WTC11 (cell line): ENCODE measurements at regions not wholly inside any gene's neighbourhood (a gene's known extent, or its start where the extent isn't known, plus 50 kb on each side); places are given as distances from the start of the nearest gene placed in this dataset.

Source experiments
- ATAC-seq: fragments of 200-7000 bp; cut with Tn5 transposase; 2 replicates; pipeline ENCODE4 v1.10.0; 2021; ENCODE audit warnings: mild to moderate bottlenecking, moderate library complexity
- CTCF ChIA-PET: fragments of 300-600 bp; sonication (Branson Sonifier 250); formaldehyde crosslinking; loops from one replicate; lab custom pipeline; 2021; ENCODE audit warnings: antibody characterized with exemption; lab: Charles Lee
- POLR2A ChIA-PET: fragments of 350-600 bp; sonication (Branson Sonifier 250); formaldehyde crosslinking; loops from one replicate; lab custom pipeline; 2021; ENCODE audit warnings: antibody characterized with exemption; lab: Charles Lee
- DNase-seq: peaks from one replicate; pipeline ENCODE4 v3.0.0; 2021; ENCODE audit warnings: low spot score
- H3K27ac Mint-ChIP-seq: 2 replicates; pipeline ENCODE4 v1.8.0; 2021; ENCODE audit warnings: mixed read lengths
- H3K27me3 Mint-ChIP-seq: 2 replicates; pipeline ENCODE4 v1.8.0; 2021; ENCODE audit warnings: low read depth, mild to moderate bottlenecking, moderate library complexity, mixed read lengths
- H3K36me3 Mint-ChIP-seq: 2 replicates; pipeline ENCODE4 v1.8.0; 2021; ENCODE audit warnings: mixed read lengths
- H3K4me1 Mint-ChIP-seq: 2 replicates; pipeline ENCODE4 v1.8.0; 2022; ENCODE audit warnings: mixed read lengths
- H3K4me3 Mint-ChIP-seq: 2 replicates; pipeline ENCODE4 v1.8.0; 2021; ENCODE audit warnings: mild to moderate bottlenecking, moderate library complexity, mixed read lengths
- H3K9me3 Mint-ChIP-seq: 2 replicates; pipeline ENCODE4 v1.8.0; 2021; ENCODE audit warnings: mixed read lengths
- CREM ChIP-seq: sonication (generic); formaldehyde crosslinking; IDR thresholded peaks from 2 replicates; pipeline ENCODE4 v1.8.1; 2022; ENCODE audit warnings: mild to moderate bottlenecking, missing genetic modification reagents, moderate library complexity
- FOXK1 ChIP-seq: sonication (generic); formaldehyde crosslinking; IDR thresholded peaks from 2 replicates; pipeline ENCODE4 v1.8.0; 2022; ENCODE audit warnings: mild to moderate bottlenecking, moderate library complexity, missing genetic modification reagents
- FOXP1 ChIP-seq: sonication (generic); formaldehyde crosslinking; IDR thresholded peaks from 2 replicates; pipeline ENCODE4 v1.8.0; 2022; ENCODE audit warnings: missing genetic modification reagents, mild to moderate bottlenecking, moderate library complexity, borderline replicate concordance
- GABPB1 ChIP-seq: sonication (generic); formaldehyde crosslinking; IDR thresholded peaks from 2 replicates; pipeline ENCODE4 v1.8.1; 2023; ENCODE audit warnings: mild to moderate bottlenecking, missing genetic modification reagents
- GTF2I ChIP-seq: fragments of 250-450 bp; sonication (Bioruptor Pico); conservative IDR thresholded peaks from 2 replicates; pipeline ENCODE4 v1.4.0; 2021; ENCODE audit warnings: mild to moderate bottlenecking
- KAT7 ChIP-seq: sonication (generic); formaldehyde crosslinking; IDR thresholded peaks from 2 replicates; pipeline ENCODE4 v1.8.1; 2023; ENCODE audit warnings: missing genetic modification reagents, mild to moderate bottlenecking, borderline replicate concordance
- MYBL2 ChIP-seq: sonication (generic); formaldehyde crosslinking; IDR thresholded peaks from 2 replicates; pipeline ENCODE4 v1.8.1; 2023; ENCODE audit warnings: mild to moderate bottlenecking, moderate library complexity, missing genetic modification reagents
- NFYB ChIP-seq: sonication (generic); formaldehyde crosslinking; conservative IDR thresholded peaks from 2 replicates; pipeline ENCODE4 v1.8.0; 2022; ENCODE audit warnings: low read depth, missing genetic modification reagents
- NR2C2 ChIP-seq: sonication (generic); formaldehyde crosslinking; IDR thresholded peaks from 2 replicates; pipeline ENCODE4 v1.8.0; 2022; ENCODE audit warnings: mild to moderate bottlenecking, missing genetic modification reagents
- RELA ChIP-seq: sonication (generic); formaldehyde crosslinking; IDR thresholded peaks from 2 replicates; pipeline ENCODE4 v1.8.1; 2022; ENCODE audit warnings: missing genetic modification reagents, mild to moderate bottlenecking, borderline replicate concordance
- TCF7 ChIP-seq: sonication (generic); formaldehyde crosslinking; IDR thresholded peaks from 2 replicates; pipeline ENCODE4 v1.8.0; 2022; ENCODE audit warnings: mild to moderate bottlenecking, low read depth, missing genetic modification reagents, moderate library complexity
- TEAD1 ChIP-seq: sonication (generic); formaldehyde crosslinking; IDR thresholded peaks from 2 replicates; pipeline ENCODE4 v1.8.0; 2022; ENCODE audit warnings: mild to moderate bottlenecking, missing genetic modification reagents
- TP53 ChIP-seq: sonication (generic); formaldehyde crosslinking; IDR thresholded peaks from 2 replicates; pipeline ENCODE4 v1.8.1; 2023; ENCODE audit warnings: mild to moderate bottlenecking, missing genetic modification reagents
- ZBTB21 ChIP-seq: sonication (generic); formaldehyde crosslinking; IDR thresholded peaks from 2 replicates; pipeline ENCODE4 v1.8.1; 2023; ENCODE audit warnings: mild to moderate bottlenecking, missing genetic modification reagents, borderline replicate concordance
- ZNF121 ChIP-seq: sonication (generic); formaldehyde crosslinking; IDR thresholded peaks from 2 replicates; pipeline ENCODE4 v1.8.0; 2023; ENCODE audit warnings: missing genetic modification reagents
- ZNF138 ChIP-seq: sonication (generic); formaldehyde crosslinking; conservative IDR thresholded peaks from 2 replicates; pipeline ENCODE4 v1.8.1; 2022; ENCODE audit warnings: mild to moderate bottlenecking, moderate library complexity, missing genetic modification reagents
- TF ChIP-seq, protein P1 (sequence below): sonication (generic); formaldehyde crosslinking; IDR thresholded peaks from 2 replicates; pipeline ENCODE4 v1.8.0; 2022; ENCODE audit warnings: mild to moderate bottlenecking, missing genetic modification reagents
- TF ChIP-seq, protein P2 (sequence below): sonication (generic); formaldehyde crosslinking; IDR thresholded peaks from 2 replicates; pipeline ENCODE4 v1.8.1; 2023; ENCODE audit warnings: mild to moderate bottlenecking, moderate library complexity, missing genetic modification reagents
- TF ChIP-seq, protein P3 (sequence below): sonication (generic); formaldehyde crosslinking; IDR thresholded peaks from 2 replicates; pipeline ENCODE4 v1.8.0; 2023; ENCODE audit warnings: missing genetic modification reagents
- TF ChIP-seq, protein P4 (sequence below): fragments of 250-450 bp; sonication (Bioruptor Pico); IDR thresholded peaks from 2 replicates; pipeline ENCODE4 v2.1.2; 2022; ENCODE audit warnings: mild to moderate bottlenecking, moderate library complexity
- TF ChIP-seq, protein P5 (sequence below): fragments of 250-450 bp; sonication (Bioruptor Pico); IDR thresholded peaks from 2 replicates; pipeline ENCODE4 v1.9.0; 2021; ENCODE audit warnings: mild to moderate bottlenecking
- TF ChIP-seq, protein P6 (sequence below): sonication (generic); formaldehyde crosslinking; IDR thresholded peaks from 2 replicates; pipeline ENCODE4 v1.8.1; 2022; ENCODE audit warnings: mild to moderate bottlenecking, moderate library complexity, missing genetic modification reagents
- TF ChIP-seq, protein P7 (sequence below): fragments of 200-600 bp; IDR thresholded peaks from 2 replicates; pipeline ENCODE4 v1.8.0; 2022; ENCODE audit warnings: antibody characterized with exemption
- TF ChIP-seq, protein P8 (sequence below): sonication (generic); formaldehyde crosslinking; IDR thresholded peaks from 2 replicates; pipeline ENCODE4 v1.8.1; 2023; ENCODE audit warnings: mild to moderate bottlenecking, missing genetic modification reagents, moderate library complexity

DNA sequence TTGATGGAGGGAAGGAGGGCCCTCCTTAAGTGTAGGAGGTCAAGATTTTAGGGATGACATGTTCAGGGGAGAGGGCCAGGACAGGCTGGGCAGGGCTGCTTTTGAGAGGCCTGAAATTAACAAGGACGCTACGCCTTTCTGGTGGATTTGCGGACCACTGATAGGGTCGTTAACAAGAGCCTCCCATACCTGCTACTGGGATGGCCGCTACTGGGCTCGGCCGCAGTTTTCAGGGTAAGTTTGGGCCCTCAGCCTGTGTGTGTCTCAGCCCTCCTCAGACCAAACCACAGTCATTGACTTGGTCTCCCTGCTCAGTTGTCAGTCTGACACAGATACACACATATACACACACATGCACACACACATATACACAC lies 180.9 kb downstream of the SMAD2 start:
- H3K36me3 Mint-ChIP-seq, result no peaks in the 10 kb centered on the region
- ChIA-PET POLR2A (interaction anchor here (1.0 kb wide), 1 partner anchor 204 kb away, joined by 3 read pairs; no protein-coding TSS in a partner anchor), CTCF (interaction anchor here (0.9 to 1.7 kb wide), 20 partner anchors 12 to 545 kb away, joined by 3 to 23 read pairs (median 5); no protein-coding TSS in a partner anchor)
- ATAC-seq (peak; percentile 12), DNase-seq (no peak)
- no peak overlapping the region for H3K27ac Mint-ChIP-seq
- peaks cover 12% of the 10 kb centered on the region for H3K4me1 Mint-ChIP-seq
- no peaks in the 10 kb centered on the region for H3K9me3 Mint-ChIP-seq
- TF ChIP-seq, protein P1, sequence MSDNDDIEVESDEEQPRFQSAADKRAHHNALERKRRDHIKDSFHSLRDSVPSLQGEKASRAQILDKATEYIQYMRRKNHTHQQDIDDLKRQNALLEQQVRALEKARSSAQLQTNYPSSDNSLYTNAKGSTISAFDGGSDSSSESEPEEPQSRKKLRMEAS (CRISPR knock-in tag), result no peak
- TF ChIP-seq RELA (CRISPR knock-in tag), result no peak
- TF ChIP-seq FOXK1 (CRISPR knock-in tag), result no peak
- no peak for TF ChIP-seq NR2C2 (CRISPR knock-in tag)
- TF ChIP-seq NFYB (CRISPR knock-in tag), result no peak
- peak overlapping the region; percentile 65; the same call in 1 of the 2 replicates for H3K4me3 Mint-ChIP-seq
- H3K27me3 Mint-ChIP-seq, result peaks cover 17% of the 10 kb centered on the region

DNA sequence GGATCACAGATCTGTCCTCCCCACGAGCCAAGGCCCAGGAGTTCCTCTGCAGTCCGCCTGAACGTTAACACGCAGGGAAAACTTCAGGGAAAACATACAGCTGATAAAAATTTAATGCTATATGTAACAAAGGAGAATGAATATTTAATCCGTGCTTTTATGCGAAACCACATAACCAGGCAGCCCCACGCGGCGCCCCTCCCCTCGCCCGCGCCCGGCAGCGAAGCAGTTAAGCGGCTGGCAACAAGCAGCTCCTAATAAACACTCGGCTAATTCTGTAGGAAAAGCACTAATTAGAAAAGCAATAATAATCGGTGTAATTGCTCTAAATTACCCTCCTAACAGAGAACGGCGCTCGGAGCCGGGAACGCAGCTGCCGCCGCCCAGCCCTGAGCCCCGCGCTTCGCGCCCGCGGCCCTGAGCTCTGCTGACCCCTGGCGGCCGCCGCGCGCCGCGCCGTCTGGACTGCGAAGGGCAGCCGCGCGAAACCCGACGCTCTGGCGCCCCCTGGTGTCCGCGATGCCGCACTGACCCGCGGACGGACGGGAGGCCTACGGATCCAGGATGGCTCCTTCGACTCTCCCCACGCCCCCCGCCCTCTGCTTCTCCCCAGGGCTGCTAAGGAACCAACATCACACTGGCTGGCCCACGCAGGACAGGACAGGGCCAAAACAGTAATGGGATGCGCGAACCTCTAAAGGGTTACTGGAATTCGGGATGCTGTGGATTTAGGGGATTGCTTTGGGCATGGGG lies 181.4 kb downstream of the SMAD2 start:
- ATAC-seq, result peak; percentile 81
- peaks cover 9% of the 10 kb centered on the region; the same call in 1 of the 2 replicates for H3K4me1 Mint-ChIP-seq
- POLR2A ChIA-PET, result interaction anchor here (1.0 kb wide), 1 partner anchor 203 kb away, joined by 3 read pairs; no protein-coding TSS in a partner anchor
- peaks cover 17% of the 10 kb centered on the region for H3K27me3 Mint-ChIP-seq
- no peak overlapping the region for H3K27ac Mint-ChIP-seq
- CTCF ChIA-PET, result interaction anchor here (0.5 to 1.7 kb wide), 37 partner anchors 11 to 1410 kb away, joined by 3 to 23 read pairs (median 4); no protein-coding TSS in a partner anchor
- peak overlapping the region; percentile 65 for H3K4me3 Mint-ChIP-seq
- peak; percentile 83 for DNase-seq
- no peaks in the 10 kb centered on the region for H3K36me3 Mint-ChIP-seq
- H3K9me3 Mint-ChIP-seq, result no peaks in the 10 kb centered on the region
- TF ChIP-seq GTF2I, result no peak
- no peak for TF ChIP-seq ZNF121 (CRISPR knock-in tag)
- TF ChIP-seq, protein P2, sequence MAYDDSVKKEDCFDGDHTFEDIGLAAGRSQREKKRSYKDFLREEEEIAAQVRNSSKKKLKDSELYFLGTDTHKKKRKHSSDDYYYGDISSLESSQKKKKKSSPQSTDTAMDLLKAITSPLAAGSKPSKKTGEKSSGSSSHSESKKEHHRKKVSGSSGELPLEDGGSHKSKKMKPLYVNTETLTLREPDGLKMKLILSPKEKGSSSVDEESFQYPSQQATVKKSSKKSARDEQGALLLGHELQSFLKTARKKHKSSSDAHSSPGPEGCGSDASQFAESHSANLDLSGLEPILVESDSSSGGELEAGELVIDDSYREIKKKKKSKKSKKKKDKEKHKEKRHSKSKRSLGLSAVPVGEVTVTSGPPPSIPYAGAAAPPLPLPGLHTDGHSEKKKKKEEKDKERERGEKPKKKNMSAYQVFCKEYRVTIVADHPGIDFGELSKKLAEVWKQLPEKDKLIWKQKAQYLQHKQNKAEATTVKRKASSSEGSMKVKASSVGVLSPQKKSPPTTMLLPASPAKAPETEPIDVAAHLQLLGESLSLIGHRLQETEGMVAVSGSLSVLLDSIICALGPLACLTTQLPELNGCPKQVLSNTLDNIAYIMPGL (CRISPR knock-in tag), result peak; percentile 92
- no peak for TF ChIP-seq TCF7 (CRISPR knock-in tag)
- peak; percentile 70; the same call in 1 of the 2 replicates for TF ChIP-seq FOXP1 (CRISPR knock-in tag)
- TF ChIP-seq ZBTB21 (CRISPR knock-in tag), result peak; percentile 56; the same call in 1 of the 2 replicates
- no peak for TF ChIP-seq KAT7
- TF ChIP-seq CREM, result 0 out of 2 replicates have a peak, but pooled peaks have one; percentile 39
- TF ChIP-seq, protein P3, sequence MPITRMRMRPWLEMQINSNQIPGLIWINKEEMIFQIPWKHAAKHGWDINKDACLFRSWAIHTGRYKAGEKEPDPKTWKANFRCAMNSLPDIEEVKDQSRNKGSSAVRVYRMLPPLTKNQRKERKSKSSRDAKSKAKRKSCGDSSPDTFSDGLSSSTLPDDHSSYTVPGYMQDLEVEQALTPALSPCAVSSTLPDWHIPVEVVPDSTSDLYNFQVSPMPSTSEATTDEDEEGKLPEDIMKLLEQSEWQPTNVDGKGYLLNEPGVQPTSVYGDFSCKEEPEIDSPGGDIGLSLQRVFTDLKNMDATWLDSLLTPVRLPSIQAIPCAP, result no peak
- TF ChIP-seq, protein P4, sequence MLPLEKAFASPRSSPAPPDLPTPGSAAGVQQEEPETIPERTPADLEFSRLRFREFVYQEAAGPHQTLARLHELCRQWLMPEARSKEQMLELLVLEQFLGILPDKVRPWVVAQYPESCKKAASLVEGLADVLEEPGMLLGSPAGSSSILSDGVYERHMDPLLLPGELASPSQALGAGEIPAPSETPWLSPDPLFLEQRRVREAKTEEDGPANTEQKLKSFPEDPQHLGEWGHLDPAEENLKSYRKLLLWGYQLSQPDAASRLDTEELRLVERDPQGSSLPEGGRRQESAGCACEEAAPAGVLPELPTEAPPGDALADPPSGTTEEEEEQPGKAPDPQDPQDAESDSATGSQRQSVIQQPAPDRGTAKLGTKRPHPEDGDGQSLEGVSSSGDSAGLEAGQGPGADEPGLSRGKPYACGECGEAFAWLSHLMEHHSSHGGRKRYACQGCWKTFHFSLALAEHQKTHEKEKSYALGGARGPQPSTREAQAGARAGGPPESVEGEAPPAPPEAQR (CRISPR knock-in tag), result no peak
- TF ChIP-seq, protein P5, sequence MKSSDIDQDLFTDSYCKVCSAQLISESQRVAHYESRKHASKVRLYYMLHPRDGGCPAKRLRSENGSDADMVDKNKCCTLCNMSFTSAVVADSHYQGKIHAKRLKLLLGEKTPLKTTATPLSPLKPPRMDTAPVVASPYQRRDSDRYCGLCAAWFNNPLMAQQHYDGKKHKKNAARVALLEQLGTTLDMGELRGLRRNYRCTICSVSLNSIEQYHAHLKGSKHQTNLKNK, result no peak
- TF ChIP-seq ZNF138, result no peak
- TF ChIP-seq, protein P6, sequence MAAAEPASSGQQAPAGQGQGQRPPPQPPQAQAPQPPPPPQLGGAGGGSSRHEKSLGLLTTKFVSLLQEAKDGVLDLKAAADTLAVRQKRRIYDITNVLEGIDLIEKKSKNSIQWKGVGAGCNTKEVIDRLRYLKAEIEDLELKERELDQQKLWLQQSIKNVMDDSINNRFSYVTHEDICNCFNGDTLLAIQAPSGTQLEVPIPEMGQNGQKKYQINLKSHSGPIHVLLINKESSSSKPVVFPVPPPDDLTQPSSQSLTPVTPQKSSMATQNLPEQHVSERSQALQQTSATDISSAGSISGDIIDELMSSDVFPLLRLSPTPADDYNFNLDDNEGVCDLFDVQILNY (CRISPR knock-in tag), result peak; percentile 66; the same call in 1 of the 2 replicates
- TF ChIP-seq TP53, result no peak
- TF ChIP-seq, protein P7, sequence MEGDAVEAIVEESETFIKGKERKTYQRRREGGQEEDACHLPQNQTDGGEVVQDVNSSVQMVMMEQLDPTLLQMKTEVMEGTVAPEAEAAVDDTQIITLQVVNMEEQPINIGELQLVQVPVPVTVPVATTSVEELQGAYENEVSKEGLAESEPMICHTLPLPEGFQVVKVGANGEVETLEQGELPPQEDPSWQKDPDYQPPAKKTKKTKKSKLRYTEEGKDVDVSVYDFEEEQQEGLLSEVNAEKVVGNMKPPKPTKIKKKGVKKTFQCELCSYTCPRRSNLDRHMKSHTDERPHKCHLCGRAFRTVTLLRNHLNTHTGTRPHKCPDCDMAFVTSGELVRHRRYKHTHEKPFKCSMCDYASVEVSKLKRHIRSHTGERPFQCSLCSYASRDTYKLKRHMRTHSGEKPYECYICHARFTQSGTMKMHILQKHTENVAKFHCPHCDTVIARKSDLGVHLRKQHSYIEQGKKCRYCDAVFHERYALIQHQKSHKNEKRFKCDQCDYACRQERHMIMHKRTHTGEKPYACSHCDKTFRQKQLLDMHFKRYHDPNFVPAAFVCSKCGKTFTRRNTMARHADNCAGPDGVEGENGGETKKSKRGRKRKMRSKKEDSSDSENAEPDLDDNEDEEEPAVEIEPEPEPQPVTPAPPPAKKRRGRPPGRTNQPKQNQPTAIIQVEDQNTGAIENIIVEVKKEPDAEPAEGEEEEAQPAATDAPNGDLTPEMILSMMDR, result peak; percentile 100
- TF ChIP-seq GABPB1 (CRISPR knock-in tag), result no peak
- no peak for TF ChIP-seq MYBL2
- TF ChIP-seq TEAD1, result 0 out of 2 replicates have a peak, but pooled peaks have one; percentile 44
- TF ChIP-seq, protein P8, sequence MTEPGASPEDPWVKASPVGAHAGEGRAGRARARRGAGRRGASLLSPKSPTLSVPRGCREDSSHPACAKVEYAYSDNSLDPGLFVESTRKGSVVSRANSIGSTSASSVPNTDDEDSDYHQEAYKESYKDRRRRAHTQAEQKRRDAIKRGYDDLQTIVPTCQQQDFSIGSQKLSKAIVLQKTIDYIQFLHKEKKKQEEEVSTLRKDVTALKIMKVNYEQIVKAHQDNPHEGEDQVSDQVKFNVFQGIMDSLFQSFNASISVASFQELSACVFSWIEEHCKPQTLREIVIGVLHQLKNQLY (CRISPR knock-in tag), result 0 out of 2 replicates have a peak, but pooled peaks have one; percentile 35
